Activated T-cell treated with anti-CD3 and anti-CD28 coated beads, Interleukin-2, amount 50 U/mL, for 4 hours (primary cell): ENCODE measurements at regions not wholly inside any gene's neighbourhood (a gene's known extent, or its start where the extent isn't known, plus 50 kb on each side); places are given as distances from the start of the nearest gene placed in this dataset.
"Not testable (repeated sequence)": the region's sequence is repeated elsewhere in the genome, so short reads cannot be mapped to it uniquely, and the experiment has no call there.

Experiments used
- ATAC-seq, 2 donors: fragments of 200-7000 bp; cut with Tn5 transposase; one replicate each; pipeline ENCODE4 v1.10.0; 2021
- DNase-seq: peaks from one replicate; pipeline ENCODE4 v3.0.0-alpha.2; 2020
- H3K27me3 Mint-ChIP-seq: one replicate; pipeline ENCODE4 v1.8.0; 2021; ENCODE audit warnings: low read depth, mixed read lengths
- H3K36me3 Mint-ChIP-seq: one replicate; pipeline ENCODE4 v1.8.0; 2022; ENCODE audit warnings: mixed read lengths; ENCODE audit not compliant: insufficient read depth
- H3K4me1 Mint-ChIP-seq: one replicate; pipeline ENCODE4 v1.8.0; 2021; ENCODE audit warnings: low read depth, mixed read lengths
- H3K4me3 Mint-ChIP-seq: one replicate; pipeline ENCODE4 v1.8.0; 2021; ENCODE audit warnings: mild to moderate bottlenecking, moderate library complexity, mixed read lengths
- H3K9me3 Mint-ChIP-seq: one replicate; pipeline ENCODE4 v1.8.0; 2021; ENCODE audit warnings: mixed read lengths

- Mint-ChIP-seq H3K4me1 (no peaks in the 10 kb centered on the region), H3K4me3 (no peak overlapping the region), H3K36me3 (no peaks in the 10 kb centered on the region), H3K9me3 (peaks cover 2% of the 10 kb centered on the region), H3K27me3 (peaks cover 7% of the 10 kb centered on the region)
- DNase-seq (no peak), ATAC-seq (no peak)
Measured at GRCh38 chr6:19994909-19995308, 157.7 kb downstream of the ID4 start.

DNA sequence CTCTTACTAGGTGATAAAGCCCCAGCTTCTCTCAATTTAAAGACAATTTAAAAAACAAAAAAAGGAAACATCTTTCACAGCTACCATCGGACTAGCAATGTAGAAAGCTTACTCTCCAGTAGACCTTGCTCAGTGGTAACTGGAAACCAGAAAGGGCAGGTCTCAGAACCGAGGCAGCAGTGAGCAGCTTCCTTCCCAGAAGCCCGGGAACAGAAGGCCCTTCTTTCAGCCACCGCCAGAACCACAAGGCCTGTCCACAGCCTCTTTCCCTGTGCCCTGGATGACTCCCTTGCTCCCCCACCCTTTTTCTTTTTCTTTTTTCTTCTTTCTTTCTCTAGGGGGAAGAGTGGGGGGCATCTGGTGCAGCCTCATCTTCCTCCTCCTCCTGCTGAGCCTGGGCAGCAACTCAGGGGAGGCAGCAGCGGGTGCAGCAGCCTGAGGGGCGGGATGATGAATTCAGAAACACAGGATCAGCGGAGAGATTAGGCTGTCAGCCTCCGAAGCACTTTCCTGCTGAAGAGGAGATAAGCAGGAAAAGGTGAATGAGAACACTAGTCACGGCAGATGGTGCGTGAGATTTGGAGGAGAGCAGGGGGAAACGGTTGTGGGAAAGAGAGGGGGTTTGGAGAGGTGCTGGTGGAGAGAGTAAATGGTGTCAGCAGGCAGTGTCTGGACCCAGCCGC, 158.5 kb downstream of the ID4 start:
- DNase-seq (no peak), ATAC-seq (no peak)
- Mint-ChIP-seq H3K4me3 (no peak overlapping the region), H3K4me1 (no peaks in the 10 kb centered on the region), H3K36me3 (no peaks in the 10 kb centered on the region), H3K27me3 (peaks cover 7% of the 10 kb centered on the region), H3K9me3 (peaks cover 3% of the 10 kb centered on the region)

DNA sequence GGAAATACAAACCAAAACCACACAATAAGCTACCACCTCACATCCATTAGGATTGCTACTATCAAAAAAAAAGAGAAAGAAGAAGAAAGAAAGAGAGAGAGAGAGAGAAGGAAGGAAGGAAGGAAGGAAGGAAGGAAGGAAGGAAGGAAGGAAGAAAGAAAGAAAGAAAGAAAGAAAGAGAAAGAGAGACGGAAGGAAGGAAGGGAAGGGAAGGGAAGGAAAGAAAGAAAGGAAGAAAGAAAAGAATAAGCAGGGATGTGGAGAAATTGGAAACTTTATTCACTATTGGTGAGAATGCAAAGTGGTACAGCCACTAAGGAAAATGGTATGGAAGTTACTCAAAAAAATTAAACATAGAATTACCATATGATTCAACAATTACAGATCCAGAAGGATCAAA, 159.9 kb downstream of the ID4 start:
- Mint-ChIP-seq H3K27me3 (peaks cover 7% of the 10 kb centered on the region), H3K4me3 (no peak overlapping the region)

GRCh38 chr6:19998541-19998940, 161.4 kb downstream of the ID4 start:
- H3K9me3 Mint-ChIP-seq = peaks cover 3% of the 10 kb centered on the region
- no peaks in the 10 kb centered on the region for H3K4me1 Mint-ChIP-seq
- no peaks in the 10 kb centered on the region for H3K36me3 Mint-ChIP-seq
- no peak for ATAC-seq
- no peak for DNase-seq
- peaks cover 3% of the 10 kb centered on the region for H3K27me3 Mint-ChIP-seq
- H3K4me3 Mint-ChIP-seq = no peak overlapping the region

More for the DNA sequence above, 159.9 kb downstream of the ID4 start:
- Mint-ChIP-seq H3K4me1 (no peaks in the 10 kb centered on the region), H3K36me3 (no peaks in the 10 kb centered on the region), H3K9me3 (peaks cover 3% of the 10 kb centered on the region)
- no peak for DNase-seq
- ATAC-seq = no peak

- Mint-ChIP-seq H3K36me3 (no peaks in the 10 kb centered on the region), H3K4me3 (no peak overlapping the region), H3K4me1 (no peaks in the 10 kb centered on the region), H3K9me3 (peaks cover 3% of the 10 kb centered on the region), H3K27me3 (peaks cover 3% of the 10 kb centered on the region)
- ATAC-seq (peak; percentile 78 to 81), DNase-seq (no peak)
Measured at GRCh38 chr6:19999319-20000191, 162.4 kb downstream of the ID4 start.

DNA sequence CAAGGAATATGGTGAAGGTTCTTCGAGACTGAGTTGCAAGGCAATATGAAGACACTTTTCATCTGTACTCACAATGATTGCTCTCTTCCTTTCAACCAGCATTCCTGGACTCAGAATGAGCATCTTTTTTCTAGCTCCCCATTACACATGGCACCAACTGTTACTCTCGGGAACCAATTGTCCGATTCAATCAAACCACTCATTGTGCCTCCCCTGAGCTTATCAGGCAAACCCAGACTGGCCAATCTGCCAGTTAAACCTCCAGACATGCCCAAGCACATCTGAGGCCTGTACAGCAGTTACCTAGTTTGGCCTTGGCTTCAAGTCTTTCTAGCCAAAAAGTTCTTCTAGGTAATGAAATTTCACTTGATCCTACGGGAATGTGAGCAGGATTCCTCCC, 164.1 kb downstream of the ID4 start:
- ATAC-seq = no peak
- no peaks in the 10 kb centered on the region for H3K36me3 Mint-ChIP-seq
- H3K9me3 Mint-ChIP-seq = peaks cover 3% of the 10 kb centered on the region
- H3K27me3 Mint-ChIP-seq = peaks cover 4% of the 10 kb centered on the region
- no peak for DNase-seq
- H3K4me3 Mint-ChIP-seq = no peak overlapping the region
- H3K4me1 Mint-ChIP-seq = no peaks in the 10 kb centered on the region

DNA sequence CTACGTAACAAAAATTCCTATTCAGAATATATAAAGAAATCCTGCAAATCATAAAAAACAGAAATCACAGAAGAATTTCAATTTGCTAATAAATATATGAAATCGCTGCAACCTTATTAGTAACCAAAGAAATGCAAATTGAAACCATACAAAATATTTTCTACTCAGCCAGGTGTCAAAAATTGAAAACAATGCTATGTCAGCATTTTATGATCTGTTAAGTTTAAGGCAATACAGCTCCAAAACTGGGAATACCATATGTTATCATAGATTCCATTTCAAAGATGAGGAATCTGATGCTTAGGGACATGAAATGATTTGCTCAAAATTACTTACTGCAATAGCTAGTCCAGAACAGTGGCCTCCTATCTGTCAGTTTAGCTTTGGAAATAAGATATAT, 168.9 kb downstream of the ID4 start:
- Mint-ChIP-seq H3K36me3 (no peaks in the 10 kb centered on the region), H3K4me3 (no peak overlapping the region), H3K27me3 (peaks cover 9% of the 10 kb centered on the region), H3K4me1 (no peaks in the 10 kb centered on the region), H3K9me3 (no peaks in the 10 kb centered on the region)
- no peak for ATAC-seq
- no peak for DNase-seq

DNA sequence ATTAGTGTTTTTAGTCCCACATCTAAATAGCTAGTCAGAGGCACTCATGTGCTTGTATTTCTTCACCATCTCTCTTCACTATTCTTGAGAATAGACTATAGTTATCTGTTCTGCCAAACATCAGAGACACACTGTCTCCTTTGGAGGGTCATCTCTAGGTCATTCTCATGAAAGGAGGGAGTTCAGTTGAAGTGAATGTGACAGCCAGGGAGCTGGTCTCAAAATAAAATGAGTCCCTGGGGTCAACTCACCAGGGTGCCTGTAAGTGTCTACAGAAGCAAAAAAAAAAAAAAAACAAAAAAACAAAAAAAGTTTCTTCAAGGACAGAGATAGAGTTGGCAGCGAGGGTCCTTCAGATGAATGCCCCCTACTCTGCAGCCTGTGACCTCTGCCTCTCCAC, 171.0 kb downstream of the ID4 start:
- no peaks in the 10 kb centered on the region for H3K4me1 Mint-ChIP-seq
- DNase-seq (no peak), ATAC-seq (no peak)
- peaks cover 14% of the 10 kb centered on the region for H3K27me3 Mint-ChIP-seq
- H3K36me3 Mint-ChIP-seq = no peaks in the 10 kb centered on the region
- no peaks in the 10 kb centered on the region for H3K9me3 Mint-ChIP-seq
- H3K4me3 Mint-ChIP-seq = no peak overlapping the region

DNA sequence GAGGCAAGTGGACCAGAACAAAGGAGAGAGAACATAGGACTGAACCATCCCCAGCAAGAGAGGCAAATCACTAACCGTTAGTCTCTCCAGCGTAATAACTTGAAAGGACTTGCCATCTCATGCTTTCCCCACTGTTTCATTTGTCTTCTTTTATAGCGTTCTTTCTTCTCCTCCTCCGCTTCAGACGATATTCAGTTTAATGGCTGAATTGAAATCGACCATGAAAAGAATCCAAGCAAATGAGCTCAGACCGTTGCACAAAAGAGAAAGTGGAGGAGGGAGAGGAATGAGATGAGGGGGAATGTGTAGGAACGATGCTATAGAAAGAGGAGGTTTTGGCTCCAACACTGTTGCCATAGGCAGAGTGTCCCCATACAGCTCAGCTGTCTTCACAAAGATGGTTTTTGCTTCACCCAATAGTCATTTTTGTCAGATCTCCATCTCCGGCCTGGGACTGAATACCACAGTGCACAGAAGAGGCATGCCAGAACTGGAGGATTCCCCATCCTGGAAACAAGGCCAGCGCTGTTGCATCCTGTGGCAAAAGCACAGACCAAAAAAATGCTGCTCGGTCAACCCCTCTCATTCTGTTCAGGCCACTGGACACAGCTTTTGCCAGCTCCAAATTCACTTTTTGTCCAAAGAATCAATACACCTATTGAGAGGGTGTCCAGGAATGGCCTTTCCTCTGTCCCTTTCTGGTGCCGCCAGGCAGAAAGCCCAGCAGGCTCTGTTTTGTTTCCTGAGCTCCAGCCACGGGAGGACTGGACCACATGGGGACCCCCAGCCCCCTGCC, 176.1 kb downstream of the ID4 start:
- no peaks in the 10 kb centered on the region for H3K4me1 Mint-ChIP-seq
- ATAC-seq (no peak), DNase-seq (no peak)
- H3K27me3 Mint-ChIP-seq = peaks cover 16% of the 10 kb centered on the region
- H3K4me3 Mint-ChIP-seq = no peak overlapping the region
- no peaks in the 10 kb centered on the region for H3K36me3 Mint-ChIP-seq
- no peaks in the 10 kb centered on the region for H3K9me3 Mint-ChIP-seq

DNA sequence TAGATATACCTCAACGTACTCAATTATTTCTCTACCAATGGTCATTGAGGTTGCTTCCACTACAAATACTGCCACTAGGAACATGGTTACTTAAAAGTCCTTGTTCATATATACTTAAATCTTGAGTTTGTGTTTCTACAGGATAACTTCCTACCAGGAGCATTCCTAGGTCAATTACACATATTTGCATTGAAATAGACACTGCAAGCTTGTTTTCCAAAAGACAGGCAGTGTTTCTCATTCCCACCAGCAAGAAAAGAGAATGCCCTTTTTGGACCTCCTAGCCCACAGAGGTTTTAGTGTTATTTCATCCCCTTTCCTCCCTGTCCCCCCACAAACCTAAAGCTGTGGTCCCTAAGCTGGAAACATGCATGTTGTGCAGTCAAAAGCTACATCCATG, 177.3 kb downstream of the ID4 start:
- Mint-ChIP-seq H3K27me3 (peaks cover 16% of the 10 kb centered on the region), H3K4me3 (no peak overlapping the region), H3K4me1 (no peaks in the 10 kb centered on the region), H3K9me3 (no peaks in the 10 kb centered on the region), H3K36me3 (no peaks in the 10 kb centered on the region)
- ATAC-seq (no peak), DNase-seq (no peak)

GRCh38 chr6:20020526-20020925, 183.4 kb downstream of the ID4 start:
- DNase-seq = no peak
- Mint-ChIP-seq H3K9me3 (no peaks in the 10 kb centered on the region), H3K4me1 (peaks cover 18% of the 10 kb centered on the region), H3K27me3 (peaks cover 13% of the 10 kb centered on the region), H3K36me3 (no peaks in the 10 kb centered on the region), H3K4me3 (no peak overlapping the region)
- no peak for ATAC-seq

DNA sequence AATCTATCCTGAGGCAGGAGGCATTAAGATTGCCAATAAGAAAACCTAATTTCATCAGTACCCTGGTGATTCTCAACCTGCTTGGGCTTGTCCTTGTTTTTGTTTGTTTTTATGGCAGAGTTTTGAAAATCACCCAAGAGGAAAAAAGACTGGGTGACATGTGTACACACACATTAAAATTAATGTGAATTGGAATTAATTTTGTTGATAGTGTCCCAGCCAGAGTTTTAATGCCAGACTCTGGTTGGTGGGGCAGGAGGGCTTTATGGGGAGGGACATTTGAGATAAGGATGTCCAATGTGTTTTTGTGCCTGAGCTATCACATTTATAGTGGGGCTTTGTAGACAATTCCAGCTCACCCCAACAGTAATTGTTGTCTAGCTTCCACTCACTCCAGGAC, 184.6 kb downstream of the ID4 start:
- no peak overlapping the region for H3K4me3 Mint-ChIP-seq

GRCh38 chr6:20023549-20024315, 186.6 kb downstream of the ID4 start:
- Mint-ChIP-seq H3K27me3 (peaks cover 34% of the 10 kb centered on the region), H3K4me1 (peaks cover 18% of the 10 kb centered on the region), H3K4me3 (peak overlapping the region; percentile 75)
- DNase-seq, H3K9me3 Mint-ChIP-seq, H3K36me3 Mint-ChIP-seq: not testable (repeated sequence)
- peak; percentile 64 for ATAC-seq

More for the DNA sequence above, 184.6 kb downstream of the ID4 start:
- no peak for ATAC-seq
- no peak for DNase-seq
- Mint-ChIP-seq H3K9me3 (no peaks in the 10 kb centered on the region), H3K36me3 (no peaks in the 10 kb centered on the region), H3K27me3 (peaks cover 19% of the 10 kb centered on the region), H3K4me1 (peaks cover 18% of the 10 kb centered on the region)

GRCh38 chr6:20024316-20024673, 187.1 kb downstream of the ID4 start:
- Mint-ChIP-seq H3K27me3 (peaks cover 34% of the 10 kb centered on the region), H3K36me3 (no peaks in the 10 kb centered on the region), H3K9me3 (no peaks in the 10 kb centered on the region), H3K4me3 (peak overlapping the region; percentile 75), H3K4me1 (peaks cover 18% of the 10 kb centered on the region)
- peak; percentile 31 to 39 for ATAC-seq
- DNase-seq = no peak
